H9 (cell line): ENCODE measurements at regions not wholly inside any gene's neighbourhood (a gene's known extent, or its start where the extent isn't known, plus 50 kb on each side); places are given as distances from the start of the nearest gene placed in this dataset.

Experiments
- DNase-seq: peaks from one replicate; pipeline ENCODE4 v3.0.0-alpha.2; 2017
- H2AFZ ChIP-seq: one replicate; pipeline ENCODE4 v1.6.1; 2013; ENCODE audit warnings: mild to moderate bottlenecking, low read length, control low read depth, moderate library complexity
- H2AK5ac ChIP-seq: 2 replicates; pipeline ENCODE4 v1.6.1; 2013; ENCODE audit warnings: low read length, control low read depth, mixed read lengths; ENCODE audit not compliant: insufficient read length
- H2BK120ac ChIP-seq: one replicate; pipeline ENCODE4 v1.6.1; 2013; ENCODE audit warnings: low read depth, mild to moderate bottlenecking, low read length, control low read depth, inconsistent platforms; ENCODE audit not compliant: poor library complexity, severe bottlenecking
- H2BK12ac ChIP-seq: 2 replicates; pipeline ENCODE4 v1.6.1; 2013; ENCODE audit warnings: low read length, control low read depth, mixed read lengths, low read depth; ENCODE audit not compliant: insufficient read length
- H2BK15ac ChIP-seq: 2 replicates; pipeline ENCODE4 v1.6.1; 2013; ENCODE audit warnings: low read depth, low read length, control low read depth
- H2BK20ac ChIP-seq: one replicate; pipeline ENCODE4 v1.6.1; 2013; ENCODE audit warnings: low read depth, mild to moderate bottlenecking, low read length, control low read depth, inconsistent platforms; ENCODE audit not compliant: poor library complexity, severe bottlenecking
- H2BK5ac ChIP-seq: 2 replicates; pipeline ENCODE4 v1.6.1; 2013; ENCODE audit warnings: low read length, control low read depth, mixed read lengths; ENCODE audit not compliant: insufficient read length
- H3K14ac ChIP-seq: 2 replicates; pipeline ENCODE4 v1.6.1; 2013; ENCODE audit warnings: low read length, control low read depth; ENCODE audit not compliant: insufficient read depth
- H3K18ac ChIP-seq: 2 replicates; pipeline ENCODE4 v1.6.1; 2013; ENCODE audit warnings: low read depth, mild to moderate bottlenecking, mixed read lengths, low read length, control low read depth; ENCODE audit not compliant: insufficient read length
- H3K23ac ChIP-seq: 2 replicates; pipeline ENCODE4 v1.6.1; 2013; ENCODE audit warnings: low read length, control low read depth, mixed read lengths, low read depth; ENCODE audit not compliant: insufficient read length
- H3K23me2 ChIP-seq: 2 replicates; pipeline ENCODE4 v1.6.1; 2013; ENCODE audit warnings: low read depth, mild to moderate bottlenecking, mixed read lengths, low read length, control low read depth; ENCODE audit not compliant: insufficient read length, poor library complexity, severe bottlenecking
- H3K27ac ChIP-seq: 2 replicates; pipeline ENCODE4 v1.5.1; 2013; ENCODE audit warnings: low read length, control low read depth, mixed read lengths, low read depth; ENCODE audit not compliant: insufficient read length
- H3K27me3 ChIP-seq: 2 replicates; pipeline ENCODE4 v1.6.1; 2013; ENCODE audit warnings: low read length, control low read depth, inconsistent platforms; ENCODE audit not compliant: insufficient read depth
- H3K4ac ChIP-seq: 2 replicates; pipeline ENCODE4 v1.6.1; 2013; ENCODE audit warnings: low read depth, mild to moderate bottlenecking, control low read depth, inconsistent platforms, low read length, moderate library complexity
- H3K4me1 ChIP-seq: 2 replicates; pipeline ENCODE4 v1.6.1; 2013; ENCODE audit warnings: low read length, control low read depth, inconsistent platforms; ENCODE audit not compliant: insufficient read depth
- H3K4me2 ChIP-seq: 2 replicates; pipeline ENCODE4 v1.6.1; 2013; ENCODE audit warnings: low read length, control low read depth, mixed read lengths; ENCODE audit not compliant: insufficient read length, insufficient read depth
- H3K56ac ChIP-seq: 2 replicates; pipeline ENCODE4 v1.6.1; 2013; ENCODE audit warnings: low read depth, mild to moderate bottlenecking, mixed read lengths, low read length, control low read depth; ENCODE audit not compliant: insufficient read length
- H3K79me1 ChIP-seq: 2 replicates; pipeline ENCODE4 v1.6.1; 2013; ENCODE audit warnings: low read depth, mild to moderate bottlenecking, moderate library complexity, low read length, control low read depth, inconsistent platforms; ENCODE audit not compliant: insufficient read depth, poor library complexity, severe bottlenecking
- H3K79me2 ChIP-seq: 2 replicates; pipeline ENCODE4 v1.6.1; 2013; ENCODE audit warnings: low read length, control low read depth, inconsistent platforms; ENCODE audit not compliant: insufficient read depth
- H3K9ac ChIP-seq: 2 replicates; pipeline ENCODE4 v1.6.1; 2013; ENCODE audit warnings: low read length, control low read depth, mixed read lengths; ENCODE audit not compliant: insufficient read length; ENCODE audit errors: extremely low read depth
- H3K9me3 ChIP-seq: one replicate; pipeline ENCODE4 v1.6.1; 2013; ENCODE audit warnings: low read depth, low read length, inconsistent platforms; ENCODE audit not compliant: control insufficient read depth
- H3T11ph ChIP-seq: one replicate; pipeline ENCODE4 v1.6.1; 2013; ENCODE audit warnings: mild to moderate bottlenecking, low read length, control low read depth, inconsistent platforms
- H4K20me1 ChIP-seq: one replicate; pipeline ENCODE4 v1.6.1; 2013; ENCODE audit not compliant: control insufficient read depth, insufficient read length, insufficient read depth
- H4K5ac ChIP-seq: 2 replicates; pipeline ENCODE4 v1.6.1; 2013; ENCODE audit warnings: low read depth, mild to moderate bottlenecking, mixed read lengths, low read length, control low read depth; ENCODE audit not compliant: insufficient read length
- H4K8ac ChIP-seq: replicated peaks from 2 replicates; pipeline ENCODE4 v1.6.1; 2013; ENCODE audit warnings: low read length, control low read depth, mixed read lengths, low read depth; ENCODE audit not compliant: insufficient read length
- H4K91ac ChIP-seq: 2 replicates; pipeline ENCODE4 v1.6.1; 2013; ENCODE audit warnings: low read depth, mild to moderate bottlenecking, moderate library complexity, mixed read lengths, low read length, control low read depth; ENCODE audit not compliant: insufficient read length
- H3K27ac Mint-ChIP-seq, 3 experiments: 2 replicates in 2 of 3; 3 replicates in 1 of 3; pipeline ENCODE4 v1.8.0; 2020 to 2021; ENCODE audit warnings: mixed read lengths in 3 of 3, mild to moderate bottlenecking in 1 of 3, moderate library complexity in 1 of 3
- H3K27me3 Mint-ChIP-seq: 2 replicates; pipeline ENCODE4 v1.8.0; 2021; ENCODE audit warnings: low read depth, mild to moderate bottlenecking, moderate library complexity, mixed read lengths
- H3K36me3 Mint-ChIP-seq, 3 experiments: 2 replicates in 2 of 3; 3 replicates in 1 of 3; pipeline ENCODE4 v1.8.0; 2020 to 2021; ENCODE audit warnings: low read depth in 3 of 3, mixed read lengths in 3 of 3; ENCODE audit not compliant: insufficient read depth in 1 of 3
- H3K4me1 Mint-ChIP-seq, 2 experiments: 2 replicates each; pipeline ENCODE4 v1.8.0; 2020; ENCODE audit warnings: mixed read lengths in 2 of 2
- H3K4me3 Mint-ChIP-seq, 2 experiments: 2 replicates in 1 of 2; 3 replicates in 1 of 2; pipeline ENCODE4 v1.8.0; 2020 to 2021; ENCODE audit warnings: mild to moderate bottlenecking in 2 of 2, mixed read lengths in 2 of 2, moderate library complexity in 1 of 2
- H3K9me3 Mint-ChIP-seq, 2 experiments: 2 replicates in 1 of 2; 3 replicates in 1 of 2; pipeline ENCODE4 v1.8.0; 2020; ENCODE audit warnings: mild to moderate bottlenecking in 2 of 2, mixed read lengths in 2 of 2, moderate library complexity in 1 of 2
- CTCF ChIP-seq: fragments of 200-600 bp; sonication (generic); conservative IDR thresholded peaks from 3 replicates; pipeline ENCODE4 v1.8.0; 2021; ENCODE audit warnings: antibody characterized with exemption, mild to moderate bottlenecking
- WGBS: extraction: QIAGEN DNeasy Blood & Tissue Kit; methylation state at CpG from one replicate; pipeline ENCODE4 v1.1.7; 2013; ENCODE audit warnings: missing lambda C conversion rate, low lambda C conversion rate, mixed read lengths; ENCODE audit not compliant: insufficient read length; ENCODE audit errors: extremely low coverage; 5-methylcytosine and 5-hydroxymethylcytosine counted together

GRCh38 chr6:141388666-141389065, 744.1 kb upstream of the GJE1 start:
- Histone ChIP-seq H3K4ac (no peak overlapping the region), H3K27me3 (no peaks in the 10 kb centered on the region), H2BK15ac (no peak overlapping the region), H3K4me2 (no peak overlapping the region), H2BK20ac (no peak overlapping the region), H4K20me1 (no peaks in the 10 kb centered on the region), H3K56ac (no peak overlapping the region), H2BK120ac (no peak overlapping the region), H2BK12ac (no peak overlapping the region), H3K18ac (no peak overlapping the region), H4K8ac (no peak overlapping the region), H3K9ac (no peak overlapping the region), H2AK5ac (no peak overlapping the region), H4K5ac (no peak overlapping the region), H3K23ac (no peak overlapping the region), H3K23me2 (no peaks in the 10 kb centered on the region), H3K4me1 (no peaks in the 10 kb centered on the region), H3K79me1 (no peaks in the 10 kb centered on the region), H3K9me3 (no peaks in the 10 kb centered on the region), H3K79me2 (no peaks in the 10 kb centered on the region), H2AFZ (no peak overlapping the region), H3K27ac (peak overlapping the region; percentile 63), H4K91ac (no peak overlapping the region), H3T11ph (no peak overlapping the region), H3K14ac (no peak overlapping the region), H2BK5ac (no peak overlapping the region)
- Mint-ChIP-seq H3K9me3 (peaks cover 38 to 45% of the 10 kb centered on the region in 2 experiments), H3K4me3 (no peak overlapping the region), H3K27me3 (no peaks in the 10 kb centered on the region), H3K36me3 (peaks cover 20 to 57% (median 36%) of the 10 kb centered on the region in 3 experiments), H3K27ac (peak overlapping the region; percentile 54 to 97 (median 55)), H3K4me1 (peaks cover 19 to 41% of the 10 kb centered on the region in 2 experiments)
- WGBS, result no CpG with 5 or more reads among the region's 3 CpGs
- TF ChIP-seq CTCF, result no peak
- DNase-seq, result peak; percentile 67
